ENCODE measurements at regions not wholly inside any gene's neighbourhood (a gene's known extent, or its start where the extent isn't known, plus 50 kb on each side); places are given as distances from the start of the nearest gene placed in this dataset.
"Not testable (repeated sequence)": the region's sequence is repeated elsewhere in the genome, so short reads cannot be mapped to it uniquely, and the experiment has no call there.

DNA sequence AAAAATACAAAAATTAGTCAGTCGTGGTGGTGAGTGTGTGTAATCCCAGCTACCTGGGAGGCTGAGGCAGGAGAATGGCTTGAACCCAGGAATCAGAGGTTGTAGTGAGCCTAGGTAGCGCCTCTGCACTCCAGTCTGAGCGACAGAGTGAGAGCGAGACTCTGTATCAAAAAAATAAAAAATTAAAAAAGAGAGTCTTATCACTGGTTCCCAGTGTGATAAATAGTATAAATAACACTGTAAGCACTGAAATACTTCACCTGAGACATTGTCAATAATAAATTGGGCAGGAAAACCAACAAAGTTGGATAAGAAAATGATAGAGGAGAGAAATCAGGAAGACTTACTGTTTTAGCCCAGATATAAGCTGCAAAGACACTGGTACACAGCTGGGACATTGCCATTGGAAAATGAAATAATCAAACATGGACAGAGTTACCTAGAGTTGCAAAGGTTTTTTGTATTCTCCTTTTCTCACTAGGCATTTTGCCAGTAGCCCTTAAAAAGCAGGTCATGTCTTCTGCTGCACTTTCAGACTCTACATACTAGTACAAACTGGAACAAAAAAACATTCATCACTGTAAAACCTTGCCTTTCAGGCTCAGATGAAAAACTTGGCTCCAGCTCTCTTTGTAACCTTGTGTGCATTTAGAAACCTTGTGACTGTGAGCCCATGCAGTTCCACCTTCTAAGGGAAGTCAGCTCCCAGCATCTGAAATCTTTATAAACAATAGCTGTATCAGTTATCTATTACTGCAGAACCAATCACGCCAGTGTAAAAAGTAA lies 55.0 kb upstream of the PPP1R2C start:
- peaks cover 2% of the 10 kb centered on the region for H3K27me3 Mint-ChIP-seq
- H3K4me3 Mint-ChIP-seq = no peak overlapping the region
- no peak overlapping the region for H3K27ac Mint-ChIP-seq
- peaks cover 2 to 4% (median 3%) of the 10 kb centered on the region in 3 donors for H3K9me3 Mint-ChIP-seq
- peaks cover 1% of the 10 kb centered on the region for H3K36me3 Mint-ChIP-seq
- H3K4me1 Mint-ChIP-seq = peaks cover 0 to 10% (median 8%) of the 10 kb centered on the region in 3 donors

DNA sequence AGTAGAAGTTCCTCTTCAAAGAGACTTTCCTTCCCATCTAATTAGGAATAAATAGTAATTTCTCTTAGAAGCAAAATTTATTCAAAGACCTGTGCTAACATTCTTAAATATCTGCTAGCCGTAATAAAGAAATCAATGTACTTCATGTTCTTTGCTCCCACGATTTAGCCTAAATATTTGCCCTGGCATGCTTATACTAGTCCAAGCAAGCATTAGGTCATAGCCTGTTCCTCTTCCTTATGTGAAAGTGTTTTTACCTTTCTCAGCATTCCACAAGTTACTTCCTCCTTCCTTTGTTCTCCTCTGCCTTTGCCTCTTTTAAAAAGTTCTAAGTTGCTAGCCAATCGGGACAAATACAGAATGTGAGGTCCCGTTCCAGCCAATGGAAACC lies 55.6 kb upstream of the PPP1R2C start:
- H3K4me1 Mint-ChIP-seq = peaks cover 0 to 13% (median 8%) of the 10 kb centered on the region in 3 donors
- not testable (repeated sequence) for H3K9me3 Mint-ChIP-seq, H3K36me3 Mint-ChIP-seq, H3K27ac Mint-ChIP-seq, H3K27me3 Mint-ChIP-seq, H3K4me3 Mint-ChIP-seq

DNA sequence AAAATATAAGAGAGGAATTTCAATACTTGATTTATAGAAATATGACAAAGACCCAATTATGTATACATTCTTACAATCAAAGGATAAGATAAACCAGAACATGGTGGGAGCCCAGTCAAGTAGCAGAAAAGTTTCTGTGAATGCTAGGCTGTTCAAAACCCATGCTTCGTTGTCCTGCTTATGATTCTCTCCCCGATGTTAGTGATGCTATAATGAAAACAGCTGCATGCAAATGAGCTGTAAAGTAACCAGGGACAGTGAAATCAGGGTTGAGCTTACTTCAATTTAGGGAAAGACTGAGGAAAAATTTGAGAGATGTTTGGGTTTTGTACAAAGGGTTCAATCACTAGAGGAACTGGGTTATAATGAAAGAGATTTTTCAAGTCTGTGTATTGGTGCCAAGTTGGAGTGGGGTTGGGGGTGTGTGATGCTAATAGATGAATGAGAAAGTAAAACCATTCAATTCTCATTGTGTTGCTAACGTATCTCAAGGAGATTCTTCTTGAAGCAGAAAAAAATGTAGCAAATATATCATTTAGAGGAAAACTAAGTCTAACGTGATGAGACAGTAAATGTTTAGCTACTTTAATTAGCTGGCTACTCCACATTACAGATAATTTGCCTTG lies 59.3 kb upstream of the PPP1R2C start:
- no peaks in the 10 kb centered on the region for H3K27me3 Mint-ChIP-seq

GRCh38 chrX:42837747-42838146 lies 59.8 kb upstream of the PPP1R2C start:
- Mint-ChIP-seq H3K36me3 (peaks cover 3% of the 10 kb centered on the region), H3K4me3 (peak overlapping the region in 1 of 4 donors; percentile 76), H3K4me1 (peaks cover 1 to 13% (median 8%) of the 10 kb centered on the region in 3 donors), H3K9me3 (peaks cover 0 to 6% (median 0%) of the 10 kb centered on the region in 3 donors), H3K27ac (no peak overlapping the region), H3K27me3 (no peaks in the 10 kb centered on the region)

More for the DNA sequence above, 59.3 kb upstream of the PPP1R2C start:
- Mint-ChIP-seq H3K4me1 (peaks cover 1 to 13% (median 8%) of the 10 kb centered on the region in 3 donors), H3K9me3 (peaks cover 0 to 6% (median 0%) of the 10 kb centered on the region in 3 donors), H3K4me3 (peak overlapping the region in 3 of 4 donors; percentile 40 to 76 (median 60)), H3K36me3 (peaks cover 3% of the 10 kb centered on the region), H3K27ac (no peak overlapping the region)

- Mint-ChIP-seq H3K36me3 (peaks cover 3% of the 10 kb centered on the region), H3K27ac (peak overlapping the region in 1 of 3 donors; percentile 63), H3K4me1 (peaks cover 1 to 13% (median 8%) of the 10 kb centered on the region in 3 donors), H3K9me3 (peaks cover 0 to 6% (median 0%) of the 10 kb centered on the region in 3 donors), H3K4me3 (peak overlapping the region in 1 of 4 donors; percentile 45), H3K27me3 (no peaks in the 10 kb centered on the region)
These were observed 61.7 kb upstream of the PPP1R2C start for GRCh38 chrX:42839632-42840031.

DNA sequence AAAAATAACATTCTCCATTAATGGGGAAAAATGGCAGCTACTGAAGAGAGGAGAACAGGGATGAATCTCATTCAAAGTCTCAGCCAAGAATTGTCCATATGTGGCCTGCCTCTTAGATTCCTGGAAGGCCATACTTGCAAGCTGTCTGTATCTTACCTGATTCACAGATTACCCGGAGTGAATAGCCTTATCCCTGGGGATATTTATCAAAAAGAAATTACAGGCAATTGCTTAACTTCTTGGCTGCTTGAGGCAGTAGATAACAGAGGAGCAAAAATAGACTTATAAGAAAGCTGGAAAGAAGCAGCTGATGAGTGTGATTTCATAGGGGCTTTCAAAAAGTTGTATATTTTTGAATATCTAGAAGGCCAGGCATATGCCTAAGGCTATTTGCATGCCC lies 68.8 kb upstream of the PPP1R2C start:
- Mint-ChIP-seq H3K27ac (no peak overlapping the region), H3K4me1 (peaks cover 0 to 1% (median 0%) of the 10 kb centered on the region in 3 donors), H3K4me3 (no peak overlapping the region), H3K27me3 (no peaks in the 10 kb centered on the region), H3K9me3 (peaks cover 3 to 14% (median 11%) of the 10 kb centered on the region in 3 donors), H3K36me3 (no peaks in the 10 kb centered on the region)

- H3K9me3 Mint-ChIP-seq = peaks cover 0 to 8% (median 3%) of the 10 kb centered on the region in 3 donors
- H3K27me3 Mint-ChIP-seq = peaks cover 4% of the 10 kb centered on the region
- peaks cover 0 to 5% (median 5%) of the 10 kb centered on the region in 3 donors for H3K4me1 Mint-ChIP-seq
- peaks cover 7% of the 10 kb centered on the region for H3K36me3 Mint-ChIP-seq
- no peak overlapping the region for H3K4me3 Mint-ChIP-seq
- no peak overlapping the region for H3K27ac Mint-ChIP-seq
These were observed 77.3 kb upstream of the PPP1R2C start for GRCh38 chrX:42855259-42855658.

DNA sequence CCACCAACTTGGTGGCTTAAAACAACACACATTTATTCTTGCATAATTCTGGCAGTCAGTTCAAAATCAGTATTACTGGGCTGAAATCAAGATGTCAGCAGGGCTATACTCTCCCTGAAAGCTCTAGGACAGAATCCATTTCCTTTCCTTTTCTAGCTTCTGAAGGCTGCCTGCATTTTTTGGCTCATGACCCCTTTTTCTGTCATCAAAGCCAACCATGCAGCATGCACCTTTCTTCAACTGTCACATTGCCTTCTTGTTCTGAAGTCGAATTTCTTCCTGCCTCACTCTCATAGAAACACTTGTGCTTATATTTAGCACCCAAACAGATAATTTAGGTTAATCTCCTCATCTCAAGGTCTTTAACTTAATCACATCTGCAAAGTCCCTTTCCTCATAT lies 79.8 kb upstream of the PPP1R2C start:
- H3K27ac Mint-ChIP-seq = peak overlapping the region in 1 of 3 donors; percentile 25
- H3K27me3 Mint-ChIP-seq = peaks cover 4% of the 10 kb centered on the region
- peaks cover 0 to 8% (median 3%) of the 10 kb centered on the region in 3 donors for H3K9me3 Mint-ChIP-seq
- peaks cover 5 to 15% (median 6%) of the 10 kb centered on the region in 3 donors for H3K4me1 Mint-ChIP-seq
- peaks cover 7% of the 10 kb centered on the region for H3K36me3 Mint-ChIP-seq
- peak overlapping the region in 1 of 4 donors; percentile 82 for H3K4me3 Mint-ChIP-seq

DNA sequence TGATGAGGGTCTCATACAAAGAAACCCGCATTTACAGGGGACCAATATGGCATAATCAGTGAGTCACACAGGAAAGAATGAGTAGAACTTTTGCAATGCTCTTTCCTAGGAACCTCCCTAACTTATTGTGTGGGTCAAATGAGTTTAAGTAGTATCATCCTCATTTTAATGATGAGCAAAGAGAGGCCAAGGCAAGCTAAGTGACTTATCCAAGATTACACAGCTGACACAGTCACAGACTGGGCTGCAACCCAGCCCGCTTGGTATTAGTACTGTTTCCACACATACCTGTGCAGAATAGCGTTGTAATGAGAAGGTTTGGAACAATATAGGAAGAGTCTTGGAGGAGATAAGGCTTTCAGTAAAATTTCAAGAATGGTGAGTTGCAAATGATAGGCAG lies 91.0 kb upstream of the PPP1R2C start:
- Mint-ChIP-seq H3K9me3 (no peaks in the 10 kb centered on the region), H3K36me3 (peaks cover 1% of the 10 kb centered on the region), H3K4me1 (peaks cover 9 to 19% (median 17%) of the 10 kb centered on the region in 3 donors), H3K27ac (peak overlapping the region in 1 of 3 donors; percentile 53), H3K27me3 (no peaks in the 10 kb centered on the region), H3K4me3 (no peak overlapping the region)

GRCh38 chrX:42869659-42870476 lies 91.9 kb upstream of the PPP1R2C start:
- Mint-ChIP-seq H3K9me3 (no peaks in the 10 kb centered on the region), H3K4me3 (no peak overlapping the region), H3K27me3 (no peaks in the 10 kb centered on the region), H3K4me1 (peaks cover 9 to 19% (median 17%) of the 10 kb centered on the region in 3 donors), H3K27ac (peak overlapping the region in 1 of 3 donors; percentile 8), H3K36me3 (peaks cover 1% of the 10 kb centered on the region)

GRCh38 chrX:42886519-42886918 lies 108.6 kb upstream of the PPP1R2C start:
- no peaks in the 10 kb centered on the region for H3K36me3 Mint-ChIP-seq
- no peak overlapping the region for H3K27ac Mint-ChIP-seq
- peaks cover 0 to 3% (median 0%) of the 10 kb centered on the region in 3 donors for H3K4me1 Mint-ChIP-seq
- H3K9me3 Mint-ChIP-seq = peaks cover 0 to 6% (median 4%) of the 10 kb centered on the region in 3 donors
- no peaks in the 10 kb centered on the region for H3K27me3 Mint-ChIP-seq
- no peak overlapping the region for H3K4me3 Mint-ChIP-seq

DNA sequence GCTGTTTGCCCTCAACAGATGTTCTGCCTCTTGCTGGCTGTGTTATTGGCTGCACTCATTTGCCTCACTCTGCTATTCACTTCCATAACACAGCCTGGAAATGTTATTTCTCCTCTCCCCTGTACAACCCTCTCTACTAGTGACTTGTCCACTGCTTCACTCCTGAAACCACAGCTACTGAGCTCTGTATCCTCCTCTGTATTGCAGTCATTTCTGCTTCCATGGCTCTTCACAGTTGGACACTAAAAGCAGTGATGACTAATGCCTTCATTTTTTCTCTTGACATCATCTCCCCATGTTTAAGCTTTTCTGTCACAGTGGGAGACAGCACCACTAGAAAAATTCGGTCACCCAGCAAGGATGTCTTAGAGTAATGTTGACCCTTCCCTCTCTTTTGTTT lies 123.0 kb upstream of the PPP1R2C start:
- Mint-ChIP-seq H3K36me3 (peaks cover 4% of the 10 kb centered on the region), H3K9me3 (peaks cover 0 to 2% (median 0%) of the 10 kb centered on the region in 3 donors), H3K4me1 (peaks cover 0 to 2% (median 1%) of the 10 kb centered on the region in 3 donors), H3K27ac (no peak overlapping the region), H3K4me3 (no peak overlapping the region), H3K27me3 (no peaks in the 10 kb centered on the region)

DNA sequence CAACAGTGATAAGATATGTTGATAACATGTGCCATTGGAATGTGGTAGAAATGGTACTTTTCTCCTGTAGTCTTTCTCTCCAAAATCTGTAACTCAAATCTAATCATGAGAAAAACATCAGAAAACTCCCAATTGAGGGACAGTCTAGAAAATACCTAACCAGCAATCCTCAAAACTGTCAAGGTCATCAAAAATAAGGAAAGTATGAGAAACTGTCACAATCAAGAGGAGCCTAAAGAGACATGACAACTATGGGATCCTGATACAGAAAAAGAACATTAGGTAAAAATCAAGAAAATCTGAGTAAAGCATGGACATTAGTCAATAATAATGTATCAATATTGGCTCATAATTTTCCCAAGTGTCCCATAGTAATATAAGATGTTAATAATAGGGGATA lies 124.5 kb upstream of the PPP1R2C start:
- Mint-ChIP-seq H3K9me3 (peaks cover 0 to 2% (median 0%) of the 10 kb centered on the region in 3 donors), H3K4me1 (peaks cover 0 to 2% (median 1%) of the 10 kb centered on the region in 3 donors)

GRCh38 chrX:42920752-42921151 lies 142.8 kb upstream of the PPP1R2C start:
- Mint-ChIP-seq H3K9me3 (peaks cover 2 to 20% (median 5%) of the 10 kb centered on the region in 3 donors), H3K36me3 (peaks cover 3% of the 10 kb centered on the region), H3K27ac (no peak overlapping the region), H3K4me3 (no peak overlapping the region), H3K4me1 (peaks cover 0 to 2% (median 0%) of the 10 kb centered on the region in 3 donors), H3K27me3 (no peaks in the 10 kb centered on the region)

More for the DNA sequence above, 124.5 kb upstream of the PPP1R2C start:
- H3K27me3 Mint-ChIP-seq = no peaks in the 10 kb centered on the region
- H3K36me3 Mint-ChIP-seq = peaks cover 4% of the 10 kb centered on the region
- H3K27ac Mint-ChIP-seq = no peak overlapping the region
- H3K4me3 Mint-ChIP-seq = no peak overlapping the region

Measured in IgD-negative memory B cell (primary cell).